Activated CD8-positive, alpha-beta T cell treated with anti-CD3 and anti-CD28 coated beads for 36 hours (primary cell): ENCODE measurements at regions not wholly inside any gene's neighbourhood (a gene's known extent, or its start where the extent isn't known, plus 50 kb on each side); places are given as distances from the start of the nearest gene placed in this dataset.

ENCODE experiments used
- ATAC-seq: fragments of 200-7000 bp; cut with Tn5 transposase; one replicate; pipeline ENCODE4 v1.10.0; 2021; ENCODE audit warnings: mild to moderate bottlenecking, moderate library complexity
- CTCF ChIA-PET: fragments of 350-600 bp; sonication (Branson Sonifier 250); formaldehyde crosslinking; loops from one replicate; lab custom pipeline; 2021; ENCODE audit warnings: antibody characterized with exemption; lab: Charles Lee
- POLR2A ChIA-PET: fragments of 350-600 bp; sonication (Branson Sonifier 250); formaldehyde crosslinking; loops from one replicate; lab custom pipeline; 2021; ENCODE audit warnings: antibody characterized with exemption; lab: Charles Lee
- DNase-seq: peaks from one replicate; pipeline ENCODE4 v3.0.0-alpha.2; 2020
- H3K27ac Mint-ChIP-seq: one replicate; pipeline ENCODE4 v1.8.0; 2021; ENCODE audit warnings: mild to moderate bottlenecking, mixed read lengths
- H3K27me3 Mint-ChIP-seq: one replicate; pipeline ENCODE4 v1.8.0; 2021; ENCODE audit warnings: mixed read lengths
- H3K36me3 Mint-ChIP-seq: one replicate; pipeline ENCODE4 v1.8.0; 2021; ENCODE audit warnings: low read depth, mixed read lengths
- H3K4me1 Mint-ChIP-seq: one replicate; pipeline ENCODE4 v1.8.0; 2021; ENCODE audit warnings: low read depth, mixed read lengths
- H3K4me3 Mint-ChIP-seq: one replicate; pipeline ENCODE4 v1.8.0; 2021; ENCODE audit warnings: mild to moderate bottlenecking, moderate library complexity, mixed read lengths
- H3K9me3 Mint-ChIP-seq: one replicate; pipeline ENCODE4 v1.8.0; 2021; ENCODE audit warnings: mixed read lengths
- intact Hi-C: fragments of 100-400 bp; cut with micrococcal nuclease; formaldehyde crosslinking; loops from one replicate; pipeline ENCODE4 v1.10.0; 2022
- TF ChIP-seq, protein P1 (sequence below): fragments of 200-600 bp; IDR thresholded peaks from one replicate; pipeline ENCODE4 v1.8.0; 2022; ENCODE audit warnings: antibody characterized with exemption, mild to moderate bottlenecking

DNA sequence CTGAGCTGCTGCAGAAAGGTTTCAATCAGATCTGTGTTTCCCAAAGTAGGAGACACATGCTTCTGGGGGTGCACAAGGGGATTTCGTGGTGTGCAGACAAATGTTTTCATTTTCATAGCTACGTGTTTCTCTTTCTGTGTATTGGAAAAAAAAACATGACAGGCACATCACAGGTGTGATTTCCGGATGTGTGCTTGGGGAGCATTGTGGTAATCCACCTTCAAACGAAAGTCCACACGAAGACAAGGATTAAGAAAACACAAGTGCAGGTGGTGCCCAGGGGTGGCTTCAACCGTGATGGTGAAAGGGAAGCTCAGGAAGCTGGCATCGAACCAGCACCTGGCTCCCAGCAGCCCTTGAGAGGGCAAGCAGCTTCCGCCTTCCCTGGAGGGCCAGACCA, 164.6 kb upstream of the LINGO1 start:
- DNase-seq (no peak), ATAC-seq (no peak)
- POLR2A ChIA-PET, result no interaction called here
- Mint-ChIP-seq H3K4me1 (no peaks in the 10 kb centered on the region), H3K4me3 (no peak overlapping the region), H3K9me3 (no peaks in the 10 kb centered on the region), H3K27ac (no peak overlapping the region), H3K27me3 (no peaks in the 10 kb centered on the region), H3K36me3 (no peaks in the 10 kb centered on the region)
- CTCF ChIA-PET, result interaction anchor here (1.4 to 1.5 kb wide), 2 partner anchors 13 to 163 kb away, joined by 3 to 6 read pairs; no protein-coding TSS in a partner anchor
- intact Hi-C loops, result no loop called here
- TF ChIP-seq, protein P1, sequence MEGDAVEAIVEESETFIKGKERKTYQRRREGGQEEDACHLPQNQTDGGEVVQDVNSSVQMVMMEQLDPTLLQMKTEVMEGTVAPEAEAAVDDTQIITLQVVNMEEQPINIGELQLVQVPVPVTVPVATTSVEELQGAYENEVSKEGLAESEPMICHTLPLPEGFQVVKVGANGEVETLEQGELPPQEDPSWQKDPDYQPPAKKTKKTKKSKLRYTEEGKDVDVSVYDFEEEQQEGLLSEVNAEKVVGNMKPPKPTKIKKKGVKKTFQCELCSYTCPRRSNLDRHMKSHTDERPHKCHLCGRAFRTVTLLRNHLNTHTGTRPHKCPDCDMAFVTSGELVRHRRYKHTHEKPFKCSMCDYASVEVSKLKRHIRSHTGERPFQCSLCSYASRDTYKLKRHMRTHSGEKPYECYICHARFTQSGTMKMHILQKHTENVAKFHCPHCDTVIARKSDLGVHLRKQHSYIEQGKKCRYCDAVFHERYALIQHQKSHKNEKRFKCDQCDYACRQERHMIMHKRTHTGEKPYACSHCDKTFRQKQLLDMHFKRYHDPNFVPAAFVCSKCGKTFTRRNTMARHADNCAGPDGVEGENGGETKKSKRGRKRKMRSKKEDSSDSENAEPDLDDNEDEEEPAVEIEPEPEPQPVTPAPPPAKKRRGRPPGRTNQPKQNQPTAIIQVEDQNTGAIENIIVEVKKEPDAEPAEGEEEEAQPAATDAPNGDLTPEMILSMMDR, result no peak

DNA sequence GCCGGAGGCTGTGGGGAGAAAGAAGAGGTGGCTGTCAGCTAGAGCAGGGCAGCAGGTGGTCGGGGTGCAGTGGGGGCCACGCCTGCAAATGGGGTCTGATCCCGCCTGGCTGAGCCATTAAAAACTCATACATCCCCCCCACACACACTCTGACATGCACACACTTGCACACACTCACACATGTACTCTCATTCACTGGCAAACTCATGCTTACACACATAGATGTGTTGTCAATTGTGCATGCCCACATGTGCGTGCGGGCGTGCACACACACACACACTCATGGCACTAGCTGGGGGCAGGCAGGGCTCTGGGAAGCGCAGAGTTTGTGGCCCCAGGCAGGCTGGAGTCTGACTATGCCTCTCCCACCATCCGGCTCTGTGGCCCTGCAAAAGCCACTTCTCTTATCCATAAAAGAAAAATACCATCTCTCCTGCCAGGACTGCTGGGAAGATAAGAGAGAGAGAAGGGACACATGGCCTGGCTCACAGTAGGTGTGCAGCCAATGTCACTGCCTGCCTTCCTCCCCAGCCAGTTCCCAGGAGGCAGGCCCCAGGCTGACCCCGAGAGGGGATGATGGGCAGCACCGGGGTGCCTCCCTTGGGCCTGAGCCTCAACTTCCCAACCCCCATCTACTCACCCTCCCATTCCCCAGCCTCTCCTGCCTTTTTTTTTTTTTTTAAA, 163.5 kb upstream of the LINGO1 start:
- intact Hi-C loops, result no loop called here
- Mint-ChIP-seq H3K4me1 (no peaks in the 10 kb centered on the region), H3K9me3 (no peaks in the 10 kb centered on the region), H3K27me3 (no peaks in the 10 kb centered on the region), H3K27ac (no peak overlapping the region), H3K36me3 (no peaks in the 10 kb centered on the region), H3K4me3 (no peak overlapping the region)
- ATAC-seq (no peak), DNase-seq (no peak)
- ChIA-PET POLR2A (no interaction called here), CTCF (no interaction called here)
- TF ChIP-seq, protein P1, result no peak

- H3K4me3 Mint-ChIP-seq, result no peak overlapping the region
- no peak for DNase-seq
- H3K36me3 Mint-ChIP-seq, result no peaks in the 10 kb centered on the region
These were observed 162.7 kb upstream of the LINGO1 start for GRCh38 chr15:77795446-77795845.

GRCh38 chr15:77791941-77792340, 159.2 kb upstream of the LINGO1 start:
- no peak for ATAC-seq
- no peak for DNase-seq
- Mint-ChIP-seq H3K4me3 (no peak overlapping the region), H3K27ac (no peak overlapping the region), H3K36me3 (no peaks in the 10 kb centered on the region), H3K27me3 (peaks cover 1% of the 10 kb centered on the region), H3K4me1 (no peaks in the 10 kb centered on the region), H3K9me3 (no peaks in the 10 kb centered on the region)
- TF ChIP-seq, protein P1, result no peak
- intact Hi-C loops, result no loop called here
- ChIA-PET CTCF (no interaction called here), POLR2A (no interaction called here)

More at GRCh38 chr15:77795446-77795845, 162.7 kb upstream of the LINGO1 start:
- POLR2A ChIA-PET, result no interaction called here
- CTCF ChIA-PET, result no interaction called here
- H3K27me3 Mint-ChIP-seq, result no peaks in the 10 kb centered on the region
- no peaks in the 10 kb centered on the region for H3K4me1 Mint-ChIP-seq
- H3K9me3 Mint-ChIP-seq, result no peaks in the 10 kb centered on the region
- H3K27ac Mint-ChIP-seq, result no peak overlapping the region
- intact Hi-C loops, result no loop called here
- TF ChIP-seq, protein P1, result no peak
- no peak for ATAC-seq

DNA sequence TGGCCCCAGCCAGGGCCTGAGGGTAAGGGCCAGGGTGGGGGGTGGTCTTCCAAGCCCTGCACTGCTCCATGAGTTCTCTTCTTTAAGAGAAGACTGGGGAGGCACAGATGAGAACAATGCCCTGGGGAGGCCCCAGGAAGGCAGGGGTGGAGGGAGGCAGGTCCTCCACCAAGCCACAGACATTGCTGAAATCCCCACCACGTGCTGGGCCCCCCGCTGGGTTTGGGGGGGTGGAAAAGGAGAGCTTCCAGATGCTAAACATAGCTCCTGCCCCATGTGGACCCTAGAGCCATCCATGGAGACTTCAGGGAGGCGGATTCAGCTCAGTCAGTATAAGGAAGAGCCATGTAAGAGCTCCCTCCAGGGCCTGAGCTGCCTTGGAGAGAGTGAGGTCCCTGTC, 157.8 kb upstream of the LINGO1 start:
- ChIA-PET CTCF (no interaction called here), POLR2A (no interaction called here)
- Mint-ChIP-seq H3K4me3 (no peak overlapping the region), H3K36me3 (no peaks in the 10 kb centered on the region), H3K4me1 (no peaks in the 10 kb centered on the region), H3K27ac (no peak overlapping the region), H3K9me3 (no peaks in the 10 kb centered on the region), H3K27me3 (peaks cover 1% of the 10 kb centered on the region)
- DNase-seq (no peak), ATAC-seq (no peak)
- intact Hi-C loops, result no loop called here
- TF ChIP-seq, protein P1, result no peak
